ENCODE measurements at regions not wholly inside any gene's neighbourhood (a gene's known extent, or its start where the extent isn't known, plus 50 kb on each side); places are given as distances from the start of the nearest gene placed in this dataset.

DNA sequence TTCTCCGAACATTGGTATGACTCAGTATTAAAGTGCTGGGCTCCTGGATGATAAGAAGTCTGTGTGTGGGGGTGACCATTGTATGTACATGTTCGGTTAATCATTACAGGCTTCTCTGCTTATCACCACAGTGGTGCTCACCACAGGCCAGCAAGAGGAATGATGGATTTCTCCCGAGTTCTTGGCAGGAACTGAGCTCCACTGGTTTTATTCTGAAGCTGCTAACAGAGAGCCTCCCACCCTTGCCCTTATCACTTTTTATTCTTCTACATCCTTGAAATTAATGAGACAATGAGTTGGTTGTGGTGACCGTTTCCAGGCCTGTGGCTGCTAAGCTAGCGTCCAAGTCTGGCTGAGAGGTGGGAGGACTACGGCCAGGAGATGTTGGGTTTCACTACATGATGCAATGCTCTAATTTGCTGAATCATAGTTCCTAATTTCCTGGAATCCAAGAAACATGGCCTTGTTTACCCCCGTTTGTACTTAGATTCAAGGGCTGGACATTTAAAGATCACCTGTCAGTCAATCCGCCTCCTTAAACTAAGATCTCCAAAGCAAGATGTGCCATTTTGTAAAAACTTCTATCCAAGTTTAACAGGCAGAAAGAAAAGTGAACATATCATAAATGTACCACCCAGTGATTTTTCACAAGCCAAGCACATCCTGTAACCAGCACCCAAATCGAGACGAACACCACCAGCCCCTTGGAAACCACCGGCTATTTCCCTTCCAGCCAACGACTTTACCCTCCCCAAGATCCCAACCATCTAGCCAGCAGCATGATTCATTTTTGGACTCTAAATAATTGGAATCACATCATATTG is 172.5 kb downstream of the FOXA2 start:
- TF ChIP-seq POLR2A (IDR thresholded peaks at IDR 0.05) = no peak
- TF ChIP-seq, protein P1, sequence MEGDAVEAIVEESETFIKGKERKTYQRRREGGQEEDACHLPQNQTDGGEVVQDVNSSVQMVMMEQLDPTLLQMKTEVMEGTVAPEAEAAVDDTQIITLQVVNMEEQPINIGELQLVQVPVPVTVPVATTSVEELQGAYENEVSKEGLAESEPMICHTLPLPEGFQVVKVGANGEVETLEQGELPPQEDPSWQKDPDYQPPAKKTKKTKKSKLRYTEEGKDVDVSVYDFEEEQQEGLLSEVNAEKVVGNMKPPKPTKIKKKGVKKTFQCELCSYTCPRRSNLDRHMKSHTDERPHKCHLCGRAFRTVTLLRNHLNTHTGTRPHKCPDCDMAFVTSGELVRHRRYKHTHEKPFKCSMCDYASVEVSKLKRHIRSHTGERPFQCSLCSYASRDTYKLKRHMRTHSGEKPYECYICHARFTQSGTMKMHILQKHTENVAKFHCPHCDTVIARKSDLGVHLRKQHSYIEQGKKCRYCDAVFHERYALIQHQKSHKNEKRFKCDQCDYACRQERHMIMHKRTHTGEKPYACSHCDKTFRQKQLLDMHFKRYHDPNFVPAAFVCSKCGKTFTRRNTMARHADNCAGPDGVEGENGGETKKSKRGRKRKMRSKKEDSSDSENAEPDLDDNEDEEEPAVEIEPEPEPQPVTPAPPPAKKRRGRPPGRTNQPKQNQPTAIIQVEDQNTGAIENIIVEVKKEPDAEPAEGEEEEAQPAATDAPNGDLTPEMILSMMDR (IDR thresholded peaks at IDR 0.05) = no peak

Measured in breast epithelium (tissue), 3 donors.